HG03432 (cell line): ENCODE measurements at regions not wholly inside any gene's neighbourhood (a gene's known extent, or its start where the extent isn't known, plus 50 kb on each side); places are given as distances from the start of the nearest gene placed in this dataset.
"Not testable (repeated sequence)": the region's sequence is repeated elsewhere in the genome, so short reads cannot be mapped to it uniquely, and the experiment has no call there.

Experiments used
- ATAC-seq: cut with Tn5 transposase; IDR thresholded peaks from one replicate; pipeline ENCODE4 v1.9.1; 2021; ENCODE audit warnings: mild to moderate bottlenecking, moderate library complexity; ENCODE audit not compliant: unreplicated experiment

GRCh38 chr6:112920994-112921393 is 573.9 kb downstream of the RFPL4B start:
- ATAC-seq, result no peak

GRCh38 chr6:112923940-112924587 is 576.9 kb downstream of the RFPL4B start:
- ATAC-seq, result no peak

- no peak for ATAC-seq
These were observed 578.6 kb downstream of the RFPL4B start for GRCh38 chr6:112925702-112926101.

GRCh38 chr6:112927641-112928320 is 580.7 kb downstream of the RFPL4B start:
- ATAC-seq, result no peak

GRCh38 chr6:112929641-112930040 is 582.5 kb downstream of the RFPL4B start:
- no peak for ATAC-seq

GRCh38 chr6:112931832-112932231 is 584.7 kb downstream of the RFPL4B start:
- no peak for ATAC-seq

GRCh38 chr6:112933947-112934346 is 586.8 kb downstream of the RFPL4B start:
- ATAC-seq, result no peak

- no peak for ATAC-seq
These were observed 587.5 kb downstream of the RFPL4B start for GRCh38 chr6:112934433-112935327.

- ATAC-seq, result no peak
These were observed 588.4 kb downstream of the RFPL4B start for GRCh38 chr6:112935402-112936078.

- no peak for ATAC-seq
These were observed 588.9 kb downstream of the RFPL4B start for GRCh38 chr6:112936079-112936472.

GRCh38 chr6:112936504-112936903 is 589.4 kb downstream of the RFPL4B start:
- ATAC-seq, result no peak

- not testable (repeated sequence) for ATAC-seq
These were observed 590.6 kb downstream of the RFPL4B start for GRCh38 chr6:112937690-112938089.

- no peak for ATAC-seq
These were observed 591.5 kb downstream of the RFPL4B start for GRCh38 chr6:112938650-112939049.

- ATAC-seq, result no peak
These were observed 592.4 kb downstream of the RFPL4B start for GRCh38 chr6:112939563-112939962.

GRCh38 chr6:112941613-112942012 is 594.5 kb downstream of the RFPL4B start:
- ATAC-seq, result no peak

GRCh38 chr6:112946051-112946450 is 598.9 kb downstream of the RFPL4B start:
- no peak for ATAC-seq

GRCh38 chr6:112947507-112947906 is 600.4 kb downstream of the RFPL4B start:
- ATAC-seq, result no peak

- ATAC-seq, result no peak
These were observed 604.7 kb downstream of the RFPL4B start for GRCh38 chr6:112951829-112952228.

- not testable (repeated sequence) for ATAC-seq
These were observed 608.6 kb downstream of the RFPL4B start for GRCh38 chr6:112955743-112956142.

GRCh38 chr6:112956696-112957535 is 609.8 kb downstream of the RFPL4B start:
- no peak for ATAC-seq
